SK-N-SH (cell line): ENCODE measurements at regions not wholly inside any gene's neighbourhood (a gene's known extent, or its start where the extent isn't known, plus 50 kb on each side); places are given as distances from the start of the nearest gene placed in this dataset.

Experiments
- CTCF ChIA-PET: fragments of 300-600, 350-600 bp; formaldehyde crosslinking; extraction: SDS; loops from one replicate; lab custom pipeline; 2021; lab: Yijun Ruan, JAX
- POLR2A ChIA-PET: fragments of 350-600 bp; sonication (Branson Sonifier 250); formaldehyde crosslinking; extraction: SDS; loops from one replicate; lab custom pipeline; 2020; ENCODE audit warnings: antibody characterized with exemption, inconsistent platforms; lab: Yijun Ruan, JAX
- DNase-seq: peaks from one replicate; pipeline ENCODE4 v3.0.0; 2012
- H2AFZ ChIP-seq: fragments of 200-600 bp; sonication (generic); 2 replicates; pipeline ENCODE4 v1.8.1; 2016; ENCODE audit warnings: antibody characterized with exemption, mild to moderate bottlenecking, low read depth
- H3F3A ChIP-seq: fragments of 200-600 bp; sonication (generic); replicated peaks from 2 replicates; pipeline ENCODE3; 2016; ENCODE audit warnings: antibody characterized with exemption, mild to moderate bottlenecking; ENCODE audit not compliant: insufficient read depth
- H3K27ac ChIP-seq, 2 experiments: fragments of 200-500 bp in 1 of 2; fragments of 200-600 bp in 1 of 2; sonication (Bioruptor generic) in 1 of 2; sonication (generic), shearing (Covaris generic) in 1 of 2; 2 replicates each; pipeline versions ENCODE4 v1.5.1 to v1.6.1; 2014 to 2016; ENCODE audit warnings: low read depth in 2 of 2, inconsistent platforms in 1 of 2, low read length in 1 of 2, mild to moderate bottlenecking in 1 of 2, mixed read lengths in 1 of 2
- H3K27me3 ChIP-seq: fragments of 200-600 bp; sonication (generic), shearing (Covaris generic); 2 replicates; pipeline ENCODE4 v1.6.1; 2016; ENCODE audit warnings: mixed run types; ENCODE audit not compliant: insufficient read depth
- H3K36me3 ChIP-seq, 2 experiments: fragments of 200-500 bp in 1 of 2; fragments of 200-600 bp in 1 of 2; sonication (Bioruptor generic) in 1 of 2; sonication (generic) in 1 of 2; replicated peaks in 1 of 2; 2 replicates each; pipeline versions ENCODE3 to v1.5.1; 2014 to 2016; ENCODE audit warnings: low read length in 1 of 2, mild to moderate bottlenecking in 1 of 2; ENCODE audit not compliant: insufficient read depth in 2 of 2, control insufficient read depth in 1 of 2
- H3K4me1 ChIP-seq, 2 experiments: fragments of 200-500 bp in 1 of 2; fragments of 200-600 bp in 1 of 2; sonication (Bioruptor generic) in 1 of 2; sonication (generic), shearing (Covaris generic) in 1 of 2; 2 replicates each; pipeline versions ENCODE4 v1.5.1 to v1.6.1; 2014 to 2016; ENCODE audit warnings: low read depth in 1 of 2, low read length in 1 of 2, mixed run types in 1 of 2; ENCODE audit not compliant: insufficient read depth in 2 of 2, control insufficient read depth in 1 of 2
- H3K4me2 ChIP-seq: fragments of 200-600 bp; sonication (generic), shearing (Covaris generic); 2 replicates; pipeline ENCODE4 v1.6.1; 2017; ENCODE audit warnings: mixed run types
- H3K4me3 ChIP-seq, 2 experiments: fragments of 200-500 bp in 1 of 2; fragments of 200-600 bp in 1 of 2; sonication (Bioruptor generic) in 1 of 2; sonication (generic), shearing (Covaris generic) in 1 of 2; 2 replicates each; pipeline versions ENCODE4 v1.5.1 to v1.8.1; 2014 to 2016; ENCODE audit warnings: low read depth in 2 of 2, inconsistent platforms in 1 of 2, low read length in 1 of 2, mild to moderate bottlenecking in 1 of 2, mixed read lengths in 1 of 2, moderate library complexity in 1 of 2
- H3K79me2 ChIP-seq: fragments of 200-600 bp; sonication (generic); 2 replicates; pipeline ENCODE4 v1.8.1; 2017; ENCODE audit warnings: mild to moderate bottlenecking; ENCODE audit not compliant: insufficient read depth
- H3K9ac ChIP-seq: fragments of 200-600 bp; sonication (generic); 2 replicates; pipeline ENCODE4 v1.6.1; 2017; ENCODE audit warnings: mixed run types
- H3K9me2 ChIP-seq: fragments of 200-600 bp; sonication (generic); 2 replicates; pipeline ENCODE4 v1.6.1; 2017; ENCODE audit warnings: mixed run types
- H3K9me3 ChIP-seq: fragments of 200-600 bp; sonication (generic); 2 replicates; pipeline ENCODE4 v1.6.1; 2017; ENCODE audit warnings: mixed run types, mild to moderate bottlenecking, moderate library complexity
- H4K20me1 ChIP-seq: fragments of 200-600 bp; sonication (generic); 2 replicates; pipeline ENCODE4 v1.6.1; 2017; ENCODE audit warnings: mild to moderate bottlenecking, mixed run types; ENCODE audit not compliant: insufficient read depth
- CHD2 ChIP-seq: fragments of 150-350 bp; IDR thresholded peaks from 2 replicates; pipeline ENCODE4 v1.6.1; 2018; ENCODE audit warnings: low read length; ENCODE audit not compliant: partially characterized antibody
- CTCF ChIP-seq: fragments of 200-600 bp; sonication (generic); IDR thresholded peaks from 2 replicates; pipeline ENCODE4 v1.6.1; 2017; ENCODE audit warnings: antibody characterized with exemption, mild to moderate bottlenecking, moderate library complexity
- EP300 ChIP-seq, 2 experiments: IDR thresholded peaks; 2 replicates each; pipeline versions ENCODE4 v1.4.0 to v1.6.1; 2012; ENCODE audit warnings: borderline replicate concordance in 1 of 2, low read depth in 1 of 2, low read length in 1 of 2
- FOSL2 ChIP-seq: IDR thresholded peaks from 2 replicates; pipeline ENCODE4 v1.4.0; 2012; ENCODE audit warnings: low read depth, mild to moderate bottlenecking, moderate library complexity, borderline replicate concordance
- FOXM1 ChIP-seq: IDR thresholded peaks from 2 replicates; pipeline ENCODE4 v1.4.0; 2012; ENCODE audit warnings: low read depth, mild to moderate bottlenecking
- GABPA ChIP-seq: IDR thresholded peaks from 2 replicates; pipeline ENCODE4 v1.4.0; 2012; ENCODE audit warnings: low read depth, mild to moderate bottlenecking
- JUND ChIP-seq: IDR thresholded peaks from 2 replicates; pipeline ENCODE4 v1.4.0; 2012
- MEF2A ChIP-seq: IDR thresholded peaks from 2 replicates; pipeline ENCODE4 v1.4.0; 2012; ENCODE audit warnings: low read depth, borderline replicate concordance
- NRF1 ChIP-seq: IDR thresholded peaks from 2 replicates; pipeline ENCODE4 v1.6.1; 2012; ENCODE audit warnings: low read depth, mild to moderate bottlenecking, low read length
- POLR2AphosphoS5 ChIP-seq: IDR thresholded peaks from 2 replicates; pipeline ENCODE4 v1.6.1; 2012; ENCODE audit warnings: low read depth, low read length
- RAD21 ChIP-seq: IDR thresholded peaks from 2 replicates; pipeline ENCODE4 v1.6.1; 2012; ENCODE audit warnings: mild to moderate bottlenecking, low read length
- RCOR1 ChIP-seq: fragments of 150-350 bp; IDR thresholded peaks from 2 replicates; pipeline ENCODE4 v1.6.1; 2017; ENCODE audit warnings: antibody characterized with exemption, low read length
- REST ChIP-seq: IDR thresholded peaks from 2 replicates; pipeline ENCODE4 v1.6.1; 2012; ENCODE audit warnings: mild to moderate bottlenecking, low read depth, low read length, moderate library complexity
- RFX5 ChIP-seq: IDR thresholded peaks from 2 replicates; pipeline ENCODE4 v1.6.1; 2012; ENCODE audit warnings: mild to moderate bottlenecking, improper control_type of control experiment, low read length
- RXRA ChIP-seq: IDR thresholded peaks from 2 replicates; pipeline ENCODE4 v1.4.0; 2012; ENCODE audit warnings: low read depth, mild to moderate bottlenecking, borderline replicate concordance
- SIN3A ChIP-seq: IDR thresholded peaks from 2 replicates; pipeline ENCODE4 v1.6.1; 2012; ENCODE audit warnings: low read depth, mild to moderate bottlenecking, low read length, moderate library complexity, borderline replicate concordance
- SMC3 ChIP-seq: IDR thresholded peaks from 2 replicates; pipeline ENCODE4 v1.6.1; 2012; ENCODE audit warnings: low read depth, low read length, improper control_type of control experiment
- TCF12 ChIP-seq: IDR thresholded peaks from 2 replicates; pipeline ENCODE4 v1.4.0; 2012
- USF2 ChIP-seq: fragments of 150-350 bp; IDR thresholded peaks from 2 replicates; pipeline ENCODE4 v1.6.1; 2017; ENCODE audit warnings: antibody characterized with exemption, low read length, low read depth, borderline replicate concordance
- ZBTB33 ChIP-seq: IDR thresholded peaks from 2 replicates; pipeline ENCODE4 v1.4.0; 2012; ENCODE audit warnings: low read depth, borderline replicate concordance
- WGBS: methylation state at CpG from one replicate; pipeline ENCODE4 v1.1.6; 2017; ENCODE audit warnings: low lambda C conversion rate; 5-methylcytosine and 5-hydroxymethylcytosine counted together

- ChIA-PET CTCF (interaction anchor here (1.0 kb wide), 1 partner anchor 9 kb away, joined by 3 read pairs; no protein-coding TSS in a partner anchor), POLR2A (no interaction called here)
- Histone ChIP-seq H3K9ac (no peak overlapping the region), H3K4me3 (no peak overlapping the region), H3K27me3 (no peaks in the 10 kb centered on the region), H3K27ac (no peak overlapping the region), H3K9me3 (no peaks in the 10 kb centered on the region), H4K20me1 (no peaks in the 10 kb centered on the region), H3K4me2 (no peak overlapping the region), H2AFZ (no peak overlapping the region), H3K36me3 (no peaks in the 10 kb centered on the region), H3K79me2 (no peaks in the 10 kb centered on the region), H3K4me1 (no peaks in the 10 kb centered on the region), H3K9me2 (no peaks in the 10 kb centered on the region), H3F3A (no peaks in the 10 kb centered on the region)
- TF ChIP-seq RCOR1 (no peak), SMC3 (no peak), CHD2 (no peak), RFX5 (no peak), USF2 (no peak), RAD21 (no peak), FOSL2 (no peak), REST (no peak), POLR2AphosphoS5 (no peak), MEF2A (no peak), GABPA (no peak)
- WGBS = 85% methylated on average over 2 of the region's 2 CpGs
- DNase-seq = no peak
Observed at GRCh38 chr13:80656512-80656904, 315.6 kb upstream of the SPRY2 start.

GRCh38 chr13:80655778-80656511, 315.0 kb upstream of the SPRY2 start:
- no peak overlapping the region for H3K27ac ChIP-seq
- H4K20me1 ChIP-seq = no peaks in the 10 kb centered on the region
- no peak for DNase-seq
- H3K4me1 ChIP-seq = no peaks in the 10 kb centered on the region
- no peaks in the 10 kb centered on the region for H3K9me3 ChIP-seq
- H3K79me2 ChIP-seq = no peaks in the 10 kb centered on the region
- no peak overlapping the region for H3K4me3 ChIP-seq
- ChIA-PET CTCF (interaction anchor here (1.0 kb wide), 1 partner anchor 9 kb away, joined by 3 read pairs; no protein-coding TSS in a partner anchor), POLR2A (no interaction called here)
- WGBS = 54% methylated on average over 5 of the region's 5 CpGs
- no peaks in the 10 kb centered on the region for H3K36me3 ChIP-seq
- H3K4me2 ChIP-seq = no peak overlapping the region
- H3F3A ChIP-seq = no peaks in the 10 kb centered on the region
- no peak overlapping the region for H2AFZ ChIP-seq
- no peaks in the 10 kb centered on the region for H3K27me3 ChIP-seq
- H3K9me2 ChIP-seq = no peaks in the 10 kb centered on the region
- no peak overlapping the region for H3K9ac ChIP-seq
- TF ChIP-seq RXRA (no peak), TCF12 (no peak), CTCF (no peak), GABPA (no peak), SIN3A (no peak), MEF2A (no peak), ZBTB33 (no peak), FOXM1 (no peak), NRF1 (no peak), JUND (no peak), POLR2AphosphoS5 (no peak), EP300 (IDR thresholded peaks at IDR 0.05; ENCODE audit: borderline replicate concordance in 1 of 2, low read depth in 1 of 2, low read length in 1 of 2) (no peak)
